H1 (cell line): ENCODE measurements at regions not wholly inside any gene's neighbourhood (a gene's known extent, or its start where the extent isn't known, plus 50 kb on each side); places are given as distances from the start of the nearest gene placed in this dataset.

Experiments
- CTCF ChIA-PET: fragments of 300-600 bp; sonication (Branson Sonifier 250); formaldehyde crosslinking; loops from one replicate; lab custom pipeline; 2021; ENCODE audit not compliant: partially characterized antibody; lab: Charles Lee
- POLR2A ChIA-PET: fragments of 300-600 bp; sonication (Branson Sonifier 250); formaldehyde crosslinking; loops from one replicate; lab custom pipeline; 2021; ENCODE audit warnings: inconsistent platforms; ENCODE audit not compliant: partially characterized antibody; lab: Charles Lee
- DNase-seq, 2 experiments: peaks; one replicate each; pipeline versions ENCODE4 v3.0.0 to v3.0.0-alpha.2; 2010 to 2022; ENCODE audit warnings: low spot score in 2 of 2, low read depth in 1 of 2, mixed read lengths in 1 of 2
- FAIRE-seq: peaks from 2 replicates; lab custom pipeline; 2011; peaks lifted over from hg19 to GRCh38; lab: Jason Lieb, UNC
- H2AFZ ChIP-seq: 2 replicates; pipeline ENCODE4 v1.8.1; 2012; ENCODE audit warnings: low read length, inconsistent platforms
- H2AK5ac ChIP-seq: 2 replicates; pipeline ENCODE4 v1.6.1; 2013; ENCODE audit warnings: low read depth, low read length
- H2BK120ac ChIP-seq: replicated peaks from 2 replicates; pipeline ENCODE3; 2013; ENCODE audit warnings: low read depth, low read length, inconsistent platforms
- H2BK12ac ChIP-seq: 2 replicates; pipeline ENCODE4 v1.6.1; 2013; ENCODE audit warnings: low read depth, low read length
- H2BK15ac ChIP-seq: 2 replicates; pipeline ENCODE4 v1.6.1; 2013; ENCODE audit warnings: low read length
- H2BK20ac ChIP-seq: 2 replicates; pipeline ENCODE4 v1.6.1; 2013; ENCODE audit warnings: low read length
- H2BK5ac ChIP-seq: 2 replicates; pipeline ENCODE4 v1.6.1; 2013; ENCODE audit warnings: low read depth, low read length
- H3K14ac ChIP-seq: 2 replicates; pipeline ENCODE4 v1.6.1; 2013; ENCODE audit warnings: inconsistent platforms; ENCODE audit not compliant: insufficient read length
- H3K18ac ChIP-seq: 2 replicates; pipeline ENCODE4 v1.6.1; 2013; ENCODE audit warnings: low read length; ENCODE audit errors: extremely low read depth
- H3K23ac ChIP-seq: 2 replicates; pipeline ENCODE4 v1.6.1; 2013; ENCODE audit warnings: inconsistent platforms; ENCODE audit not compliant: insufficient read length
- H3K23me2 ChIP-seq: 2 replicates; pipeline ENCODE4 v1.6.1; 2013; ENCODE audit warnings: low read depth, low read length
- H3K27ac ChIP-seq: 2 replicates; pipeline ENCODE4 v1.6.1; 2011; ENCODE audit warnings: low read depth, low read length, inconsistent platforms
- H3K27me3 ChIP-seq, 4 experiments: replicated peaks in 1 of 4; 1 replicate in 1 of 4; 2 replicates in 3 of 4; pipeline versions ENCODE4 v1.6.1 to v1.8.1; 2011 to 2013; ENCODE audit warnings: low read length in 3 of 4, mild to moderate bottlenecking in 3 of 4, inconsistent platforms in 2 of 4, mixed read lengths in 2 of 4, moderate library complexity in 1 of 4; ENCODE audit not compliant: control insufficient read depth in 3 of 4, insufficient read depth in 3 of 4; ENCODE audit errors: extremely low read depth in 1 of 4
- H3K36me3 ChIP-seq, 4 experiments: 2 replicates each; pipeline versions ENCODE4 v1.6.1 to v1.8.1; 2011 to 2013; ENCODE audit warnings: mild to moderate bottlenecking in 4 of 4, low read length in 3 of 4, moderate library complexity in 2 of 4, control low read depth in 1 of 4, inconsistent platforms in 1 of 4; ENCODE audit not compliant: insufficient read depth in 4 of 4, control insufficient read depth in 2 of 4
- H3K4ac ChIP-seq: replicated peaks from 2 replicates; pipeline ENCODE3; 2013; ENCODE audit warnings: low read length, low read depth, mixed read lengths, inconsistent platforms; ENCODE audit not compliant: insufficient read length
- H3K4me1 ChIP-seq, 4 experiments: replicated peaks in 1 of 4; 1 replicate in 1 of 4; 2 replicates in 3 of 4; pipeline versions ENCODE4 v1.6.1 to v1.8.1; 2011 to 2013; ENCODE audit warnings: low read length in 3 of 4, inconsistent platforms in 2 of 4, mixed read lengths in 1 of 4; ENCODE audit not compliant: insufficient read depth in 4 of 4, control insufficient read depth in 3 of 4
- H3K4me2 ChIP-seq, 2 experiments: 2 replicates each; pipeline versions ENCODE4 v1.6.1 to v1.8.1; 2011 to 2013; ENCODE audit warnings: low read depth in 2 of 2, low read length in 2 of 2, control low read depth in 1 of 2, inconsistent platforms in 1 of 2, mild to moderate bottlenecking in 1 of 2; ENCODE audit not compliant: insufficient read depth in 1 of 2
- H3K4me3 ChIP-seq, 4 experiments: fragments of 200-600, 300-600 bp in 1 of 4; sonication (generic), shearing (Covaris generic), sonication (Bioruptor Twin) in 1 of 4; 2 replicates each; pipeline versions ENCODE4 v1.5.1 to v1.8.1; 2011 to 2016; ENCODE audit warnings: low read length in 4 of 4, low read depth in 3 of 4, control low read depth in 2 of 4, inconsistent platforms in 2 of 4, mild to moderate bottlenecking in 2 of 4, mixed read lengths in 1 of 4, moderate library complexity in 1 of 4; ENCODE audit not compliant: insufficient read depth in 2 of 4; ENCODE audit errors: extremely low read depth in 1 of 4
- H3K56ac ChIP-seq: replicated peaks from 2 replicates; pipeline ENCODE3; 2013; ENCODE audit warnings: low read depth, mild to moderate bottlenecking, mixed read lengths, low read length, inconsistent platforms; ENCODE audit not compliant: insufficient read length
- H3K79me1 ChIP-seq: 2 replicates; pipeline ENCODE4 v1.6.1; 2013; ENCODE audit warnings: low read depth, low read length, control low read depth
- H3K79me2 ChIP-seq, 2 experiments: 2 replicates each; pipeline versions ENCODE4 v1.6.1 to v1.8.1; 2012 to 2013; ENCODE audit warnings: low read length in 2 of 2, mild to moderate bottlenecking in 2 of 2, inconsistent platforms in 1 of 2; ENCODE audit not compliant: insufficient read depth in 2 of 2, control insufficient read depth in 1 of 2
- H3K9ac ChIP-seq, 4 experiments: replicated peaks in 1 of 4; 1 replicate in 1 of 4; 2 replicates in 3 of 4; pipeline versions ENCODE4 v1.6.1 to v1.8.1; 2011 to 2013; ENCODE audit warnings: low read depth in 3 of 4, low read length in 3 of 4, control low read depth in 2 of 4, mild to moderate bottlenecking in 2 of 4, moderate library complexity in 2 of 4, inconsistent platforms in 1 of 4; ENCODE audit errors: extremely low read depth in 1 of 4
- H3K9me3 ChIP-seq, 2 experiments: 2 replicates each; pipeline versions ENCODE4 v1.6.1 to v1.8.1; 2012 to 2013; ENCODE audit warnings: mild to moderate bottlenecking in 2 of 2, moderate library complexity in 2 of 2, control low read depth in 1 of 2, inconsistent platforms in 1 of 2, low read depth in 1 of 2, low read length in 1 of 2, mixed read lengths in 1 of 2; ENCODE audit not compliant: insufficient read depth in 2 of 2
- H4K20me1 ChIP-seq, 2 experiments: replicated peaks in 1 of 2; 2 replicates each; pipeline versions ENCODE3 to v1.8.1; 2011 to 2013; ENCODE audit warnings: inconsistent platforms in 2 of 2, low read length in 2 of 2, mild to moderate bottlenecking in 1 of 2; ENCODE audit not compliant: insufficient read depth in 2 of 2, control insufficient read depth in 1 of 2
- H4K5ac ChIP-seq: 2 replicates; pipeline ENCODE4 v1.6.1; 2013; ENCODE audit warnings: low read length, low read depth, mixed read lengths, inconsistent platforms; ENCODE audit not compliant: insufficient read length
- H4K8ac ChIP-seq: 2 replicates; pipeline ENCODE4 v1.8.0; 2013; ENCODE audit warnings: mild to moderate bottlenecking, moderate library complexity, low read length, inconsistent platforms; ENCODE audit not compliant: insufficient read depth; ENCODE audit errors: extremely low read depth
- H4K91ac ChIP-seq: replicated peaks from 2 replicates; pipeline ENCODE3; 2013; ENCODE audit warnings: low read length, mixed read lengths, inconsistent platforms; ENCODE audit not compliant: insufficient read length
- ASH2L ChIP-seq: fragments of 200-600, 300-600 bp; sonication (generic); IDR thresholded peaks from one replicate; pipeline ENCODE4 v1.7.1; 2017; ENCODE audit warnings: low read length
- BACH1 ChIP-seq: IDR thresholded peaks from 2 replicates; pipeline ENCODE4 v1.6.1; 2012; ENCODE audit warnings: low read length, improper control_type of control experiment
- NRF1 ChIP-seq: IDR thresholded peaks from 2 replicates; pipeline ENCODE4 v1.6.1; 2011; ENCODE audit warnings: mild to moderate bottlenecking, low read depth, low read length, improper control_type of control experiment
- RFX5 ChIP-seq: IDR thresholded peaks from 2 replicates; pipeline ENCODE4 v1.6.1; 2011; ENCODE audit warnings: low read depth, low read length, improper control_type of control experiment, borderline replicate concordance
- RNF2 ChIP-seq: fragments of 200-900, 300-1000 bp; sonication (generic); IDR thresholded peaks from 2 replicates; pipeline ENCODE4 v1.7.1; 2016; ENCODE audit warnings: borderline replicate concordance, low read depth, mild to moderate bottlenecking, antibody characterized with exemption, low read length; ENCODE audit not compliant: poor library complexity, severe bottlenecking; ENCODE audit errors: missing control alignments
- SAP30 ChIP-seq: fragments of 300-600 bp; sonication (generic); IDR thresholded peaks from 2 replicates; pipeline ENCODE4 v1.7.1; 2012; ENCODE audit warnings: low read length, moderate library complexity, mild to moderate bottlenecking, inconsistent platforms; ENCODE audit not compliant: insufficient read depth, insufficient replicate concordance
- WGBS, 2 experiments: shearing (Covaris generic) in 1 of 2; methylation state at CpG; one replicate each; pipeline versions ENCODE4 v1.1.6 to v1.1.7; 2013 to 2015; ENCODE audit warnings: low lambda C conversion rate in 2 of 2, mixed read lengths in 2 of 2, inconsistent platforms in 1 of 2, low coverage in 1 of 2, missing lambda C conversion rate in 1 of 2; ENCODE audit not compliant: insufficient replicate concordance in 2 of 2, insufficient coverage in 1 of 2, insufficient read length in 1 of 2; ENCODE audit errors: extremely low coverage in 1 of 2, missing lambda C conversion rate in 1 of 2; 5-methylcytosine and 5-hydroxymethylcytosine counted together

- H3K4me3 ChIP-seq = no peak overlapping the region
- H3K79me1 ChIP-seq = no peaks in the 10 kb centered on the region
- no peak overlapping the region for H4K91ac ChIP-seq
- H3K23me2 ChIP-seq = no peaks in the 10 kb centered on the region
- H3K27me3 ChIP-seq = no peaks in the 10 kb centered on the region
- no peak overlapping the region for H3K27ac ChIP-seq
- H3K23ac ChIP-seq = no peak overlapping the region
- no peak overlapping the region for H3K18ac ChIP-seq
- H3K4ac ChIP-seq = no peak overlapping the region
- H3K56ac ChIP-seq = no peak overlapping the region
- no peak overlapping the region for H4K5ac ChIP-seq
- H2BK120ac ChIP-seq = no peak overlapping the region
- TF ChIP-seq SAP30 (no peak), BACH1 (no peak), RNF2 (no peak), ASH2L (no peak), NRF1 (no peak), RFX5 (no peak)
- ChIA-PET POLR2A (no interaction called here), CTCF (interaction anchor here (1.0 to 3.3 kb wide), 3 partner anchors 10 to 163 kb away, joined by 4 to 16 read pairs (median 6); no protein-coding TSS in a partner anchor)
- H2BK12ac ChIP-seq = no peak overlapping the region
- DNase-seq = no peak
- no peak overlapping the region for H2AK5ac ChIP-seq
- no peak overlapping the region for H2BK15ac ChIP-seq
- no peak overlapping the region for H3K9ac ChIP-seq
- FAIRE-seq = no peak
- H4K20me1 ChIP-seq = no peaks in the 10 kb centered on the region
- no peaks in the 10 kb centered on the region for H3K79me2 ChIP-seq
- H3K4me1 ChIP-seq = no peaks in the 10 kb centered on the region
- 91% methylated on average over 3 of the region's 3 CpGs; no CpG with 5 or more reads in 1 of the 2 experiments for WGBS, 2 experiments
- no peak overlapping the region for H2AFZ ChIP-seq
- no peak overlapping the region for H3K4me2 ChIP-seq
- H3K9me3 ChIP-seq = no peaks in the 10 kb centered on the region
- H2BK20ac ChIP-seq = no peak overlapping the region
- no peak overlapping the region for H3K14ac ChIP-seq
- H3K36me3 ChIP-seq = no peaks in the 10 kb centered on the region
- H2BK5ac ChIP-seq = no peak overlapping the region
- no peak overlapping the region for H4K8ac ChIP-seq
Measured at GRCh38 chr20:7275645-7276237, 508.3 kb downstream of the BMP2 start.
